ENCODE measurements at regions not wholly inside any gene's neighbourhood (a gene's known extent, or its start where the extent isn't known, plus 50 kb on each side); places are given as distances from the start of the nearest gene placed in this dataset.
A peak's percentile ranks its signal among the peaks of the same experiment; 100 is the strongest.

- DNase-seq (ENCODE audit: low spot score): no peak
Measured at GRCh38 chrX:33465137-33465536, 253.8 kb upstream of the DMD start.

- DNase-seq (ENCODE audit: low spot score): no peak
Measured at GRCh38 chrX:33457102-33457501, 245.8 kb upstream of the DMD start.

- no peak for DNase-seq (ENCODE audit: low spot score)
Measured at GRCh38 chrX:33447285-33447684, 235.9 kb upstream of the DMD start.

- peak; percentile 45 for DNase-seq (ENCODE audit: low spot score)
Measured at GRCh38 chrX:33434256-33435092, 223.1 kb upstream of the DMD start.

GRCh38 chrX:33416273-33416805 is 205.0 kb upstream of the DMD start:
- DNase-seq (ENCODE audit: low spot score): no peak

- no peak for DNase-seq (ENCODE audit: low spot score)
Measured at GRCh38 chrX:33415459-33415858, 204.1 kb upstream of the DMD start.

GRCh38 chrX:33385546-33385945 is 174.2 kb upstream of the DMD start:
- DNase-seq (ENCODE audit: low spot score): no peak

- no peak for DNase-seq (ENCODE audit: low spot score)
Measured at GRCh38 chrX:33379839-33380238, 168.5 kb upstream of the DMD start.

GRCh38 chrX:33357606-33358005 is 146.3 kb upstream of the DMD start:
- no peak for DNase-seq (ENCODE audit: low spot score)

- no peak for DNase-seq (ENCODE audit: low spot score)
Measured at GRCh38 chrX:33339219-33339618, 127.9 kb upstream of the DMD start.

GRCh38 chrX:33336783-33337182 is 125.4 kb upstream of the DMD start:
- peak; percentile 22 for DNase-seq (ENCODE audit: low spot score)

- DNase-seq (ENCODE audit: low spot score): no peak
Measured at GRCh38 chrX:33333271-33333670, 121.9 kb upstream of the DMD start.

GRCh38 chrX:33330798-33331197 is 119.4 kb upstream of the DMD start:
- DNase-seq (ENCODE audit: low spot score): no peak

GRCh38 chrX:33324099-33324498 is 112.8 kb upstream of the DMD start:
- no peak for DNase-seq (ENCODE audit: low spot score)

GRCh38 chrX:33307911-33308354 is 96.6 kb upstream of the DMD start:
- DNase-seq (ENCODE audit: low spot score): no peak

- DNase-seq (ENCODE audit: low spot score): no peak
Measured at GRCh38 chrX:33298622-33299021, 87.3 kb upstream of the DMD start.

GRCh38 chrX:33285550-33285949 is 74.2 kb upstream of the DMD start:
- DNase-seq (ENCODE audit: low spot score): no peak

GRCh38 chrX:33277046-33277445 is 65.7 kb upstream of the DMD start:
- DNase-seq (ENCODE audit: low spot score): no peak

- no peak for DNase-seq (ENCODE audit: low spot score)
Measured at GRCh38 chrX:33273535-33273934, 62.2 kb upstream of the DMD start.

- no peak for DNase-seq (ENCODE audit: low spot score)
Measured at GRCh38 chrX:33272986-33273385, 61.6 kb upstream of the DMD start.

Data from A172 (cell line).